LNCaP clone FGC (cell line): ENCODE measurements at regions not wholly inside any gene's neighbourhood (a gene's known extent, or its start where the extent isn't known, plus 50 kb on each side); places are given as distances from the start of the nearest gene placed in this dataset.
"Not testable (repeated sequence)": the region's sequence is repeated elsewhere in the genome, so short reads cannot be mapped to it uniquely, and the experiment has no call there.

Source experiments
- DNase-seq: peaks from one replicate; pipeline ENCODE4 v3.0.0-alpha.2; 2011; ENCODE audit warnings: low read depth
- H3K4me3 ChIP-seq: 2 replicates; pipeline ENCODE4 v1.5.1; 2011; ENCODE audit warnings: mild to moderate bottlenecking, low read depth, low read length, control low read depth

- DNase-seq, H3K4me3 ChIP-seq: not testable (repeated sequence)
Observed at GRCh38 chr15:30688684-30689083, 62.8 kb downstream of the ARHGAP11B start.

GRCh38 chr15:30690153-30690552, 64.2 kb downstream of the ARHGAP11B start:
- not testable (repeated sequence) for H3K4me3 ChIP-seq, DNase-seq

GRCh38 chr15:30695811-30696210, 69.9 kb downstream of the ARHGAP11B start:
- H3K4me3 ChIP-seq, DNase-seq: not testable (repeated sequence)

GRCh38 chr15:30696439-30697314, 70.7 kb downstream of the ARHGAP11B start:
- not testable (repeated sequence) for H3K4me3 ChIP-seq, DNase-seq

- H3K4me3 ChIP-seq, DNase-seq: not testable (repeated sequence)
Observed at GRCh38 chr15:30697315-30697685, 71.4 kb downstream of the ARHGAP11B start.

GRCh38 chr15:30700006-30700597, 74.2 kb downstream of the ARHGAP11B start:
- H3K4me3 ChIP-seq, DNase-seq: not testable (repeated sequence)

- not testable (repeated sequence) for DNase-seq, H3K4me3 ChIP-seq
Observed at GRCh38 chr15:30707976-30708685, 82.2 kb downstream of the ARHGAP11B start.

GRCh38 chr15:30708809-30709208, 82.9 kb downstream of the ARHGAP11B start:
- not testable (repeated sequence) for DNase-seq, H3K4me3 ChIP-seq

- not testable (repeated sequence) for H3K4me3 ChIP-seq, DNase-seq
Observed at GRCh38 chr15:30718038-30718643, 92.2 kb downstream of the ARHGAP11B start.

GRCh38 chr15:30719363-30719762, 93.4 kb downstream of the ARHGAP11B start:
- DNase-seq, H3K4me3 ChIP-seq: not testable (repeated sequence)

- not testable (repeated sequence) for DNase-seq, H3K4me3 ChIP-seq
Observed at GRCh38 chr15:30720825-30721224, 94.9 kb downstream of the ARHGAP11B start.

- not testable (repeated sequence) for H3K4me3 ChIP-seq
Observed at GRCh38 chr15:30721529-30721928, 95.6 kb downstream of the ARHGAP11B start.

GRCh38 chr15:30723540-30724175, 97.7 kb downstream of the ARHGAP11B start:
- H3K4me3 ChIP-seq, DNase-seq: not testable (repeated sequence)

More at GRCh38 chr15:30721529-30721928, 95.6 kb downstream of the ARHGAP11B start:
- not testable (repeated sequence) for DNase-seq

GRCh38 chr15:30729880-30730590, 104.1 kb downstream of the ARHGAP11B start:
- H3K4me3 ChIP-seq, DNase-seq: not testable (repeated sequence)

- DNase-seq, H3K4me3 ChIP-seq: not testable (repeated sequence)
Observed at GRCh38 chr15:30730633-30731032, 104.7 kb downstream of the ARHGAP11B start.

GRCh38 chr15:30732100-30732499, 106.2 kb downstream of the ARHGAP11B start:
- H3K4me3 ChIP-seq, DNase-seq: not testable (repeated sequence)

GRCh38 chr15:30735884-30736564, 110.1 kb downstream of the ARHGAP11B start:
- not testable (repeated sequence) for H3K4me3 ChIP-seq, DNase-seq

GRCh38 chr15:30742796-30743195, 116.9 kb downstream of the ARHGAP11B start:
- not testable (repeated sequence) for DNase-seq, H3K4me3 ChIP-seq
